SK-N-MC (cell line): ENCODE measurements at regions not wholly inside any gene's neighbourhood (a gene's known extent, or its start where the extent isn't known, plus 50 kb on each side); places are given as distances from the start of the nearest gene placed in this dataset.

Experiments used
- EZH2 ChIP-seq: fragments of 200-600 bp; sonication (generic); IDR thresholded peaks from one replicate; pipeline ENCODE4 v1.6.1; 2017; ENCODE audit warnings: antibody characterized with exemption
- POLR2AphosphoS5 ChIP-seq: IDR thresholded peaks from 2 replicates; pipeline ENCODE4 v1.6.1; 2012; ENCODE audit warnings: mild to moderate bottlenecking, low read depth, low read length, borderline replicate concordance

DNA sequence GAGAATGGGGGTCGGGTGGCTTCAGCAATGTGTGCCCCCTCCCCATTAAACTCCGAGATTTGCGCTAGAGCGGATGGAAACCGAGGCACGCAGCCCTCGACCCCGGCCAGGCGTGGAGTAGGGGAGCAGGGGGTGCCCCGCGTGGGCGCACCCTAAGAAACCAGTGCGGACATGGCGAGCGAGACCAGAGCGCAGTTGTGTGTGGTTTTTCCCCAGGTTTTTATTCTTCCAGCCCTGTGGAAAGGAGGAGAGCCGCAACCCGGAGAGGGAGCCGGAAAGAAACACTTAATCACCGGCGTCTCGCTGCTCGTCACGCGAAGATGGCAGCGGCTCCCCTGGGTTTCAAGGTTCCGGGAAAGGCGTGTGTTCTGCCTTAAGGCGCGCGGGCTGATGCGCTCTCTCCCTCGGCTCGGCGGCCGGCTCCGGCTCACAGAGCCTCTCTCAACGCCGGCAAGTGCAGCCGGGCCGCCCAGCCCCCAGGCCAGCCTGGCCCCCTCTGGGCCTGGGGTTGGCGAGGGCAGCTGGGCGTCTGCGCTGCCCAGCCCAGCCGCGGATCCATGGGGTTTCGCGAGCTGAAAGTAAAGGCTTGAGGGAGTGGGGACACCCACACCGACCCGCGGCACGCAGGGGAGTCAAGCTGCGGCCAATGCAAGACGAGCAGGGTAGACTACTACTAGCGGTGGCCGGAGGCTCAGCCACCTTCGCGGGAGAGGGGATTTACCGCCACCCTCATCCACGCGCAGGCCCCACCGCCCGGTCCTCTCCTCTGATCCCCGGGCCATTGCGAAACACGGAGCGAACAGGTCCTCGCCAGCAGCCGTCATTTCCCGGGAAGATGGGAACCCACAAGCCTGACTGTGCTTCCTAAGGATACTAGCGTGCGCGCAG is 74.0 kb upstream of the BCOR start:
- TF ChIP-seq EZH2 (no peak), POLR2AphosphoS5 (no peak)
